GM12872 (cell line): ENCODE measurements at regions not wholly inside any gene's neighbourhood (a gene's known extent, or its start where the extent isn't known, plus 50 kb on each side); places are given as distances from the start of the nearest gene placed in this dataset.

ENCODE experiments used
- CTCF ChIP-seq: IDR thresholded peaks from 3 replicates; pipeline ENCODE4 v1.5.1; 2011; ENCODE audit warnings: low read depth, mild to moderate bottlenecking, low read length, moderate library complexity; ENCODE audit not compliant: insufficient read depth

GRCh38 chr5:2388571-2388970, 362.9 kb downstream of the IRX2 start:
- no peak for TF ChIP-seq CTCF

GRCh38 chr5:2387634-2388325, 363.7 kb downstream of the IRX2 start:
- no peak for TF ChIP-seq CTCF

- no peak for TF ChIP-seq CTCF
These were observed 364.2 kb downstream of the IRX2 start for GRCh38 chr5:2387250-2387633.

GRCh38 chr5:2385818-2386217, 365.7 kb downstream of the IRX2 start:
- TF ChIP-seq CTCF, result no peak

GRCh38 chr5:2383698-2384065, 367.8 kb downstream of the IRX2 start:
- no peak for TF ChIP-seq CTCF

- TF ChIP-seq CTCF, result no peak
These were observed 368.4 kb downstream of the IRX2 start for GRCh38 chr5:2382776-2383697.

GRCh38 chr5:2381861-2382260, 369.6 kb downstream of the IRX2 start:
- TF ChIP-seq CTCF, result no peak
